ENCODE measurements at regions not wholly inside any gene's neighbourhood (a gene's known extent, or its start where the extent isn't known, plus 50 kb on each side); places are given as distances from the start of the nearest gene placed in this dataset.

- no peak for TF ChIP-seq CTCF (conservative IDR thresholded peaks at IDR 0.05)
- no peak for TF ChIP-seq ZFX (IDR thresholded peaks at IDR 0.05)
Observed at GRCh38 chr13:84730376-84730775, 848.1 kb upstream of the SLITRK1 start.
